Stimulated activated CD4-positive, alpha-beta T cell treated with anti-CD3 and anti-CD28 coated beads, Interleukin-1b, Interleukin-23, amount 100 ng/mL, for 48 hours (primary cell): ENCODE measurements at regions not wholly inside any gene's neighbourhood (a gene's known extent, or its start where the extent isn't known, plus 50 kb on each side); places are given as distances from the start of the nearest gene placed in this dataset.
"Not testable (repeated sequence)": the region's sequence is repeated elsewhere in the genome, so short reads cannot be mapped to it uniquely, and the experiment has no call there.

ENCODE experiments used
- DNase-seq: peaks from one replicate; pipeline ENCODE4 v3.0.0-alpha.2; 2020

DNA sequence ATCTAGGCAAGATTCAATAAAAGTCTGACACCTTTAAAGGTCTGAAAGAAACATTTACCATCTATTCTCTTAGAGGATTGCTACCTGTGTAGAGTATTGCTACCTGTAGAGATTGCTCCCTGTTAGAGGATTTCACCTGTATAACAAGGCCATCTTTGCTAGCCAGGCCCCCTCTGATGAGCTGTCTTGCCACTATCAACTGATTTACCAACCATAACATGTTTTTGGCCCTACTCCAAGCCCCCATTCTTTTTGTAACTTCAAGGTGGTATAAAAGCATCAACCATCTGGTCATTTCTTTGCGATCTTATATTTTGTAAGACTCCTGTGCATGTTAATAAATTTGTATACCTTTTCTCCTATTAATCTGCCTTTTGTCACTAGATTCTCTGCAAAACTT is 424.7 kb upstream of the CAMK1G start:
- no peak for DNase-seq

DNA sequence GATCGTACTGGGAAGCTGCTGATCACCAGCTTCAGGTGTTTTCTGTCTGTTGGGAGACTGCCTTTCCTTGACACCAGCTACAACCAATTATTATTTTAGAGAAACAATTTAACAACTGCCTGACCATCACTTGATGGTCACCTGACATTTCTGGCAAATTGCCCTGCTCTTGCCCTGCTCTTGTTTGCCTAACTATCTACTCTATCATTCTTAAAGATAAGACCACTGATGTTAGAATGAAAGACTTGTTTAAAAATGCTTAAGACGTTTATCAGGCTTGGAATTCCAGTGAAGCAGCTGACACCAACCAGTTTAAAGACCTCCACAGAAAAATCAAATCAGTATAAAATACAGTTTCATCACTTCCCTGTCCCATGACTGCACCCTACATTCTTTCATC is 423.3 kb upstream of the CAMK1G start:
- DNase-seq, result no peak

DNA sequence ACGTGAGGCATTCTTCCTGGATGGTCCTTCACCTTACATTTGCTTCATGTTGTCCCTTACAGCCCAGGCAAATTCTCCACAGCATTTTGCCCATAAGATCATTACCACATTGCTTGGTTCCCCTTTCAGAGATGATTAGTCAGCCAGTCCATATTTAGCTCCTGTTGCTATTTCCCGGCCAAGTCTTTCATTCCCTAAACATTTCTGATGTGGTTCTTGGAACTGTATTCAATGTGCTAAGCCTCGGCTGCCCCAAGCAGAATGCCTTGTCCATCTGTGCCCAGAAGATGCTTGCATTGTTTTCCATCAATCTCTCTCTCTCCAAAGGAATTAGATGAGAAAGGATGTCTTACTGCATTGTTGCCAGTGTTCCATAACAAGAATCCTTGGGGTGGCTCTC is 420.9 kb upstream of the CAMK1G start:
- no peak for DNase-seq

DNA sequence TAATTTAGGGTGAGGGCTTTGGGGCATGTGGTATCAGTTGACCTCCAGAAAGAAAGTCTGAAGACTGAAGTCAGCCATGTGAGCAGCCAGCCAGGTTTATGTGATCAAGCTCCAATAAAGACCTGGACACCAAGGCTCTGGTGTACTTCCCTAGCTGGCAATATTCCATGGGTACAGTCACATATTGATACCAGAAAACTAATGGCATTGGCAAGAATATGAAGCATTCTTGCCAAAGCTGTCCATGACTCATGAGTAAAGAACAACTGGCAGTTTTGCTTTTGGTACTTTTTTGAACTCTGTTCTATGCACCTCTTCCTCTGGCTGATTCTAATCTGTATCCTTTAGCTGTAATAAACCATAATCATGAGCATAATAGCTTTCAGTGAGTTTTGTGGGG is 415.3 kb upstream of the CAMK1G start:
- DNase-seq, result no peak

DNA sequence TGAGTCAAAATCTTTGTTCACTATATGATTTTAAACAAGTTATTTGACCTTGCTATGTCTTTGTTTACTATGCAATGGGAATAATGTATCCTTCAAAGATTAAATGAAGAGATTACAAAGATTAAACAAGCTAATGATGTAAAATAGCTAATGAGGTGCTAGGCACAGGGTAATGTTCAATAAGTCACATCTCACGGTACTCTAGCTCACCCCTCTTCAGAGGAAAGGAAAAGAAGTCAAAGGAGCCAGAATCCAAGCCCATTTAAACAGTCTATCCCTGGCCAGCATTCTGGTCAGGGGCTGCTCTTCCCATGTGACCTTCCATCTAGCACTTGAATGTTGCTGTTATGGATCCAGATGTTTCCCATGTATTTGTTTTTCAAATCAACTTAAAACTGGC is 412.4 kb upstream of the CAMK1G start:
- DNase-seq, result no peak

DNA sequence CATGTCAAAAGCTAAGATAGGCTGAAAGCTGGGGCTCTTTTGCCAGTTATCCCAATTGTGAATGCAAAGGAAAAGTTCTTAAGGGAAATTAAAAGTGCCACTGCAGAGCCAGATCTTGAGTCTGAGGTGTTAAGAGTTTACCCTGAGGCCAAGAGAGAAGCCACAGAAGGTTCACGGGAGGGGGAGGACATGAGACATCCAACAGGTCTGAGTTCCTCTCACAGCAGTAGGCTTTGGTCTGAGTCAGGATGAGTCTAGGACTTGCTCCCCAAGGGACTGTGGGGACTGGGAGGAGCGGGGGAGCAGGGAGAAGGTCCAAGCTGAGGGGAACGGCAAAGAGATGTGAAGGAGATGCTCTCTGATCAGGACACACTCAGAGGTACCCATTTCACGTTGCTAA is 411.2 kb upstream of the CAMK1G start:
- no peak for DNase-seq

- DNase-seq, result not testable (repeated sequence)
Observed at GRCh38 chr1:209172792-209173542, 410.5 kb upstream of the CAMK1G start.

DNA sequence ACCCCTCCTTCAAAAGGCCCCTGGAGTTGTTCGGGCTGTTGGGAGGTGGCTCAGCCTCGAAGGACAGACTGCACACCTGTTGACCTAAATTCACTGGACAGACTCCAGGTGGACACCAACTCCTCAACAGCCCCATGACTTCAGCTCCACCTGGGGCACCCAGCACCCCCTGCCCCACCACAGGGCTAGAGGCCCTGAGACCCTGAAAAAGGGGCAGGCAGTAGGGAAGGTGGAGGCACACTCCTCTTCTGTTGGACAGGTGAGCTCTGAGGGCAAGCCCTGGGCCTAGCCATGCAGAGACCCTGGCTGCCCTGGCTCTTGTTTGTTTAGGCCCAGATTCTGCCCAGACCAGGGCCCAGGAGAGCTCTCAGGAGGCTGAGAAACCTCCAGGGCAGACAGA is 409.7 kb upstream of the CAMK1G start:
- not testable (repeated sequence) for DNase-seq

DNA sequence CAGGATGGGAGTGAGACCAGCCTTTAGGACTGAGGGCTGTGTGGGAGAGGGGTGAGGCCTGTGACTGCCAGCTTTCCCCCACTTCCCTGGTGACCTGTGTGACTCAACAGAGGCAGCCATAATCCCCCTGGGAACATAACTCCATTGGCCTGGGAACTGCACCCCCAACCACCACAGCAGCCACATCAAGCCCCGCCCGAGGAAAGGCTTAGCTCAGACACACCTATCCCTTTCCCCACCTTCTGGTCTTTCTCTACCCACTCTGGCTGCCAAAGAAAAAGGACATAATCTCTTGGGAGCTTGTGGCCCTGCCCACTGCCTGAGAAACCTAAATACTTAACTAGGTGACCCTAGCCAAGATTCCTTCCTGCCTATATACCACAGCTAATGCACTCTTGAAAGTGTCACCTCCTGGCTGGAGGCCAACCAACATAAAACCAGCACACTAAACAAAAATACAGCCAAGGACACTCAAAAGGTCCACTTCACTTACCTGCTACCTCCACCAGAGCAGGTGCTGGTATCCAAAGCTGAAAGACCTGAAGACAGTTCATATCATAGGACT is 406.6 kb upstream of the CAMK1G start:
- DNase-seq, result no peak

GRCh38 chr1:209183195-209183594 is 400.3 kb upstream of the CAMK1G start:
- no peak for DNase-seq

DNA sequence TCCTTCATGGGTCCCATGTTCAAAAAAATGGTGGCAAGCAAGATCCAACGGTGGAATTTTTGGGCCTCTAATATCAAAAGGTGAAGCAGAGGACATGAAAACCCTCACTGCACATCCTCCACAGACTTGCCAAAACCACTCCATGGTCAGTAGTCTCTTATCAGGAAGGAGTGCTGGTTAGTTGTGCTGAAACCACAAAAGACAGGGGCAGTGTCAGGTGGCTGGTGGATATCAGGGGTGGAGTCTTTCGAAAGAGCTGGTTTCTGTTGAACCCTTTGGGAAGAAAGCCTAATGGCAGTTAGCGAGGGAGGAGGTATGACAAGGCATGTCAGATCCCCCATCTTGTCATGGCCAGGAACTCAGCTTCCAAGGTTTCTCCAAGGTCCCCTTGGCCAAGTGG is 395.9 kb upstream of the CAMK1G start:
- no peak for DNase-seq

- peak; percentile 16 for DNase-seq
Observed at GRCh38 chr1:209190591-209191261, 392.8 kb upstream of the CAMK1G start.

- no peak for DNase-seq
Observed at GRCh38 chr1:209191262-209191634, 392.3 kb upstream of the CAMK1G start.

GRCh38 chr1:209196140-209196539 is 387.4 kb upstream of the CAMK1G start:
- no peak for DNase-seq

DNA sequence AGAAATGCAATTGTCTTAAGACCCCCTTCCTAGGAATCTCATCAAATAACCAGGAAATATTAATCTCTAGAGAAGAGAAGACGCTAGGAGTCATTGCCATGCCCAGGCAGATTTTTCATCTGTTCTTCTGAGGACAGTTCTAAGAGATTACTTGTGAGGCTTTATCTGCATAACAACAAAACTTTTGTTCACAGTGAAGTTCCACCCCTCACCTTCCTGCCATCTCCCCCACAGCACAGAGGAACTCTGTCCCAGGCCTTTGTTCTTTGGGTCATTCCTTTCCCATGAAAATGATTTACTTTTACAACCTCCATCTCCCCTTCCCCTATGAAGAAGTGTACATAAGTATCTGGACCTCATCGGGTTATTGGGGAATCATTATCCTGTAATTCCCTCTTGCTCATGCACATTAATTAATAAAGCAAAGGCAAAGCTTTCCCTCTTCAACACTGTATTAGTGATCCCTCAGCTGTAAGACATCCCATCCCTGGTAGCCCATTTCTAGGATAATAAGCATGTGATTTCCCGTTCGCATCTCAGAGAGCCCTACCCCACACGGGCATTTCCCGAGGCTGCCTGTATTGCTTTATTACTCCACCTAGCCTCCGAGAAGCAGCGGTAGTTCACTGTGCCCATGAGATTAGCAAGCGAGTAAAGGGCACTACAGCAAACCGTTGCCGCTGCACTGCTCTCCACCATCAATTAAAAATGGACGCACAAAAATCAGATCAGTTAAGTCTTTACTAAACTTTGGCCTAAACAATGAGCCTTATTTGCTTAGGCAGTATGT is 384.4 kb upstream of the CAMK1G start:
- DNase-seq, result no peak

- no peak for DNase-seq
Observed at GRCh38 chr1:209199822-209200221, 383.7 kb upstream of the CAMK1G start.

GRCh38 chr1:209202321-209202720 is 381.2 kb upstream of the CAMK1G start:
- DNase-seq, result not testable (repeated sequence)

DNA sequence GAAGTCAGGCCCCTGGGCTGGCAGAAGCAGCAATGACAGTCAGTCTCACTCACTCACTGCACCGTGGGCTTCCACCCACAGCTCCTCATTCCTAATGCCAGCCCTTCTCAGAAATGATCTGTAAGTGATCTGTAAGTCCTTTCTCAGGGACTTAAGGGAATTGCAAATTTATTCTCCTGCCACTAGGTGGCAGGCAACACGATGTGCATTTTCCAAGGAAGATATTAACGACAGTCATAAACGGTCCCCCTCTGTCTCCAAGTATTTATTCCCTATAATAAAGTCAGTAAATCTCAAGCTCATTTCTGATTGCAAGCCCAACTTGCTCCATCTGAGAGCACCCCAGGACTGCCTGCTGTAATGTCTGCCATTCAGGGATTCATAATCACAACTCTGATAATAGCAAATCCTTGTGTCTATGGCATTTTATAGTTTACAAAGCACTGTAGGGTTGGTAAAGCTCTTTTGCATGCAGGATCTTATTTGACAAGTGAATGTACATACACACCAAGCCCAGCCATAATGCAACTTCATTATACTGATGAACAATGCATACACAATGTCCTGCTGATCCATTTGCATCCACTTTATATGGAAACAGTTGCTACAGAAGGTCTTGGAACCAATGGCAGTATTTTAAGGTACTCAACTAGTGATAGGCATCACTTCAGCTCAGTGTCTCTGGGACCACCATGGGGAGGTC is 380.5 kb upstream of the CAMK1G start:
- DNase-seq, result no peak

- DNase-seq, result no peak
Observed at GRCh38 chr1:209203533-209203895, 380.0 kb upstream of the CAMK1G start.

DNA sequence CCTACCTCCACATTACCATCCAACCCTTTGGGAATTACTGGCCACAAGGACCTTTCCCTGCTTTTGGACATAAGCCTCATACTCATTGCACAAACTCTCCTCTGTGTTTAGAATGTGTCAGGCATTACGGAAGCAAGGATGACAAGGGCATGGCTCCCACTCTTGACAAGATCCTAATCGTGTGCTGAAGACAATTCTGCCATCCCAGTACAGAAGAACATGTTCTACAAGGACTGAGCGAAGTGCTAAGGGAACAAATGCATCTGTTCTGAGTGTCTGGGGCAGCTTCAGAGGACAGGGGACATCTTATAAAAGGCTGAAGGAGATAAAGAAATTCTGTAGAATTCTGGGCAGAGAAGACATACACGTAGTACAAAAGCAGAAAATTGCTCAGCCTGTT is 378.5 kb upstream of the CAMK1G start:
- DNase-seq, result no peak

- DNase-seq, result no peak
Observed at GRCh38 chr1:209207126-209207700, 376.3 kb upstream of the CAMK1G start.

DNA sequence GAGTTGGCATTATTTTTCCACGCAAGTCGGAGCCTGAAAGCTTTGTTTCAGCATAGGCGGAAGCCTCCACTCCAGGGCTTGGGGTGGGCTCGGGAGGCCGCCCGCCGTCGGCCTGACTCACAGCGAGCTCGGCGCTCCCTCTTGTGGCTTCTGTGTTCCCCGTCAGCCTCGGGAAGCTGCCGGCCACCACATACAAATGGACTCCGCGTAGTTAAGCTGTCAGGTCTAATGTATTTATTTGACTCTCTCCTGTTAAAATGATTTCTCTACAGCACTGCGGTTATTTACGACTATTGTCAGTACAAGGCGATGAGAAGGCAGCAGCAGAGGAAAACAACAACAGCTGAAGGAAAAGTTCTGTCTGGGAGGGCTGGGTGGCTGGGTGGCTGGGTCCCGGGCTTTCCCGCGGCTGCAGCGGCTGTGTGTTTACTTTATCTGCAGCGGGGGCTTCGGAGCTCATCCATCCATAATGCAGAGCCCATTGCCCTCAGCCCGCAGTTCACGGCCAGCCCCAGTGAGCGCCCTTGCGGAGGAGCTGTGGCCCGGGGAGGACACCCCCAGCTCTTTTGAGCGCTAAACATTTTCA is 375.7 kb upstream of the CAMK1G start:
- peak; percentile 14 for DNase-seq
